GM23248 (cell line): ENCODE measurements at regions not wholly inside any gene's neighbourhood (a gene's known extent, or its start where the extent isn't known, plus 50 kb on each side); places are given as distances from the start of the nearest gene placed in this dataset.
"Not testable (repeated sequence)": the region's sequence is repeated elsewhere in the genome, so short reads cannot be mapped to it uniquely, and the experiment has no call there.

Experiments
- EZH2 ChIP-seq: fragments of 200-600 bp; sonication (generic); IDR thresholded peaks from 2 replicates; pipeline ENCODE4 v1.6.1; 2018; ENCODE audit warnings: antibody characterized with exemption, mild to moderate bottlenecking; ENCODE audit not compliant: insufficient read depth, poor library complexity, severe bottlenecking
- EZH2phosphoT487 ChIP-seq: fragments of 200-600 bp; sonication (generic); IDR thresholded peaks from 2 replicates; pipeline ENCODE4 v1.6.1; 2018; ENCODE audit warnings: antibody characterized with exemption, moderate library complexity, mild to moderate bottlenecking, low read depth; ENCODE audit not compliant: insufficient read depth

DNA sequence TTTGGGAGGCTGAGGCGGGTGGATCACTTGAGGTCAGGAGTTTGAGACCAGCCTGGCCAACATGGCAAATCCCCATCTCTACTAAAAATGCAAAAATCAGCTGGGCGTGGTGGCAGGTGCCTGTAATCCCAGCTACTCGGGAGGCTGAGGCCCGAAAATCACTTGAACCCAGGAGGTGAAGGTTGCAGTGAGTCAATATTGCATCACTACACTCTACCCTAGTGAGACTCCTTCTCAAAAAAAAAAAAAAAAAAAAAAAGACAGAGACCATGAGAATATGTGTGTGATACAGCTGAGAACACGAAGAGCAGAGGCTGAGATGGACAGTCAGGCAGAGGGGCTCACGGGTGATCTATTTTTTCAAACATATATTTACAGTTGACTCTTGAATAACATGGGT, 152.5 kb upstream of the TNRC6C start:
- TF ChIP-seq EZH2, EZH2phosphoT487: not testable (repeated sequence)
